ENCODE measurements at regions not wholly inside any gene's neighbourhood (a gene's known extent, or its start where the extent isn't known, plus 50 kb on each side); places are given as distances from the start of the nearest gene placed in this dataset.

GRCh38 chr6:102677225-102677624 lies 1283.7 kb downstream of the GRIK2 start:
- no peak for TF ChIP-seq CTCF (IDR thresholded peaks at IDR 0.05)
- H3K27me3 Mint-ChIP-seq (ENCODE audit: low read depth, poor library complexity) = no peaks in the 10 kb centered on the region
- H3K4me1 Mint-ChIP-seq = peaks cover 8% of the 10 kb centered on the region
- no peak overlapping the region for H3K27ac Mint-ChIP-seq
- DNase-seq = no peak
- no peak overlapping the region for H3K4me3 Mint-ChIP-seq
- no peaks in the 10 kb centered on the region for H3K9me3 Mint-ChIP-seq
- no peaks in the 10 kb centered on the region for H3K36me3 Mint-ChIP-seq (ENCODE audit: low read depth)

- TF ChIP-seq CTCF (IDR thresholded peaks at IDR 0.05) = no peak
- H3K4me3 Mint-ChIP-seq = no peak overlapping the region
- no peaks in the 10 kb centered on the region for H3K36me3 Mint-ChIP-seq (ENCODE audit: low read depth)
- H3K9me3 Mint-ChIP-seq = no peaks in the 10 kb centered on the region
- no peaks in the 10 kb centered on the region for H3K4me1 Mint-ChIP-seq
- DNase-seq = no peak
- no peaks in the 10 kb centered on the region for H3K27me3 Mint-ChIP-seq (ENCODE audit: low read depth, poor library complexity)
- no peak overlapping the region for H3K27ac Mint-ChIP-seq
Observed at GRCh38 chr6:102670735-102671134, 1277.2 kb downstream of the GRIK2 start.

GRCh38 chr6:102662851-102663250 lies 1269.3 kb downstream of the GRIK2 start:
- Mint-ChIP-seq H3K36me3 (ENCODE audit: low read depth) (no peaks in the 10 kb centered on the region), H3K4me1 (no peaks in the 10 kb centered on the region)

GRCh38 chr6:102660303-102660702 lies 1266.8 kb downstream of the GRIK2 start:
- Mint-ChIP-seq H3K36me3 (ENCODE audit: low read depth) (no peaks in the 10 kb centered on the region), H3K27me3 (ENCODE audit: low read depth, poor library complexity) (no peaks in the 10 kb centered on the region), H3K27ac (no peak overlapping the region), H3K9me3 (no peaks in the 10 kb centered on the region), H3K4me1 (no peaks in the 10 kb centered on the region), H3K4me3 (no peak overlapping the region)
- TF ChIP-seq CTCF (IDR thresholded peaks at IDR 0.05) = no peak
- DNase-seq = no peak

More at GRCh38 chr6:102662851-102663250, 1269.3 kb downstream of the GRIK2 start:
- Mint-ChIP-seq H3K27me3 (ENCODE audit: low read depth, poor library complexity) (no peaks in the 10 kb centered on the region), H3K27ac (no peak overlapping the region), H3K4me3 (no peak overlapping the region), H3K9me3 (no peaks in the 10 kb centered on the region)
- no peak for TF ChIP-seq CTCF (IDR thresholded peaks at IDR 0.05)
- DNase-seq = no peak

GRCh38 chr6:102655823-102656222 lies 1262.3 kb downstream of the GRIK2 start:
- Mint-ChIP-seq H3K4me3 (no peak overlapping the region), H3K27ac (no peak overlapping the region), H3K36me3 (ENCODE audit: low read depth) (no peaks in the 10 kb centered on the region), H3K9me3 (peaks cover 4% of the 10 kb centered on the region), H3K4me1 (no peaks in the 10 kb centered on the region), H3K27me3 (ENCODE audit: low read depth, poor library complexity) (no peaks in the 10 kb centered on the region)
- TF ChIP-seq CTCF (IDR thresholded peaks at IDR 0.05) = no peak
- DNase-seq = no peak

- no peak for DNase-seq
- Mint-ChIP-seq H3K4me1 (no peaks in the 10 kb centered on the region), H3K27me3 (ENCODE audit: low read depth, poor library complexity) (no peaks in the 10 kb centered on the region), H3K27ac (no peak overlapping the region), H3K4me3 (no peak overlapping the region), H3K36me3 (ENCODE audit: low read depth) (no peaks in the 10 kb centered on the region), H3K9me3 (peaks cover 2% of the 10 kb centered on the region)
- no peak for TF ChIP-seq CTCF (IDR thresholded peaks at IDR 0.05)
Observed at GRCh38 chr6:102641426-102641825, 1247.9 kb downstream of the GRIK2 start.

Measured in nephron progenitor cell (in vitro differentiated cells).